ENCODE measurements at regions not wholly inside any gene's neighbourhood (a gene's known extent, or its start where the extent isn't known, plus 50 kb on each side); places are given as distances from the start of the nearest gene placed in this dataset.

DNA sequence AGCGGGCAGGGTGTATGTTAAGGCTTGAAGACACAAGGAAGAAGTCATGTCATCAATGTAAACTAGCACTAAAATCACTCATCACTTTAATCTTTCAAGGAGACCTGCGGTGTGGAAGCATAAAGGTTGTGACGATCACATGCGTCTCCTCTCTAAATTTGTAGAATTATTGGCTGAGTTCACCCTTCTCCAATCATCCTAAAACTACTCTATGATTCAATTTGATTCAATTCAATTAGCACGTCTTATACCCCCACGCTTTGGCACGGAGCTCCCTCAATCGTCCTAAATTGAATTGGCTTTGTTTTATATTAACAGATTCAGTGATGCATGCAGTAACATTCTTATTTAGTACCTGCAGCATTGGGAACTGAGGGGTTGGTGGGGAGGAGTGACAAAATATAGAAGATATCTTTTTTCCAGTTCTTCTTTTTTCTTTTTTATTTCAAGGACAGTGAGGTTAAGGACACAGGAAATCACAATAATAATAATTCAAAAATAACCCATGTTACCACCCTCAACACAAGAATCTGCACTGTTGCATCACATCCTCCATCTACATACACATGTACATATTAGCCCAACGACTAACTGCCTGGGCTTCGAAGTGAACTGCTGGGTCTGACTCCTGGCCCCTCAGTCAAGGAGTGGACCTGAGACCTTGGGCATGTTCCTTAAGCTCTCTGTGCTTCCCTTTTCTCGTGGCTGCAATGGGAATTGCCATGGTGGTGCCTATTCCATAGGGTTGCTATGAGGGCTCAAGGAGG lies 86.5 kb downstream of the LSM5 start:
- no peak overlapping the region for H3K4me3 ChIP-seq (ENCODE audit: insufficient read depth in 1 of 2, low read depth in 1 of 2, low read length in 2 of 2)
- 74% methylated on average over 7 of the region's 11 CpGs for WGBS

DNA sequence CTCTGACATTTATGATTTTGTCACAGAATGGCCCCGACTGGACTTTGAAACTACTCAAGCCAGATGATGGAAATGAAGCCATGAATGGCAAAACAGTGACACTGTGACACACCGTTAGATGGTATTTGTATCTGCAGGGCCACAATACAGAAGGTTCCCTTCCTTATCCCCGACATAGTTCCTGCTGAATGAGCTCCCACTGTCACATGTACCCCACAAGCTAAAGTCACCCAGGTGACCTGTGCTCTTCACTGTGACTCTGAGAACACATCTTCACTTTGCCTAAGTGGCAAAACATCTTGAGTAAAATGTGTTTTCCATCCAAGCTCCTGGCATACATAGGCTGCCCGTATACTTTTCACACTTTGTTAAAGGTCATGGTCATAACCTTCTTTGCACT lies 89.5 kb downstream of the LSM5 start:
- Histone ChIP-seq H2BK120ac (ENCODE audit: low read depth, low read length) (no peak overlapping the region), H3K27ac (ENCODE audit: low read length, poor library complexity, severe bottlenecking) (no peak overlapping the region), H4K91ac (ENCODE audit: low read length) (no peak overlapping the region), H3K4me2 (ENCODE audit: low read length, poor library complexity, severe bottlenecking) (no peak overlapping the region), H3K14ac (ENCODE audit: low read length in 2 of 2) (no peak overlapping the region), H3K9ac (ENCODE audit: low read length) (no peak overlapping the region), H3K36me3 (ENCODE audit: control insufficient read depth in 1 of 2, insufficient read depth in 2 of 2, low read depth in 1 of 2, low read length in 2 of 2) (no peaks in the 10 kb centered on the region), H2AFZ (ENCODE audit: low read depth, low read length) (no peak overlapping the region), H3K27me3 (ENCODE audit: control insufficient read depth in 1 of 2, insufficient read depth in 1 of 2, low read length in 2 of 2) (no peaks in the 10 kb centered on the region), H3K4ac (ENCODE audit: low read depth in 1 of 2, low read length in 2 of 2) (no peak overlapping the region), H3K23ac (ENCODE audit: low read length in 2 of 2) (no peak overlapping the region), H3K9me3 (ENCODE audit: control insufficient read depth, low read length) (no peaks in the 10 kb centered on the region), H3K4me3 (ENCODE audit: insufficient read depth in 1 of 2, low read depth in 1 of 2, low read length in 2 of 2) (no peak overlapping the region), H3K79me1 (replicated peaks; ENCODE audit: low read length, poor library complexity, severe bottlenecking) (no peaks in the 10 kb centered on the region), H2BK15ac (ENCODE audit: low read depth, poor library complexity, severe bottlenecking) (no peak overlapping the region), H3K4me1 (ENCODE audit: control insufficient read depth, insufficient read depth, low read depth, low read length) (no peaks in the 10 kb centered on the region), H3K18ac (ENCODE audit: low read depth in 1 of 2, low read length in 2 of 2) (no peak overlapping the region), H2BK5ac (ENCODE audit: low read depth, low read length, poor library complexity, severe bottlenecking) (no peak overlapping the region), H2AK5ac (ENCODE audit: low read length, severe bottlenecking) (no peak overlapping the region), H4K8ac (ENCODE audit: low read length) (no peak overlapping the region), H2BK12ac (ENCODE audit: low read length in 2 of 2) (no peak overlapping the region)
- 84% methylated on average over 3 of the region's 4 CpGs for WGBS
- DNase-seq, result no peak

More for the DNA sequence above, 86.5 kb downstream of the LSM5 start:
- H3K14ac ChIP-seq (ENCODE audit: low read length in 2 of 2), result no peak overlapping the region
- H2AK5ac ChIP-seq (ENCODE audit: low read length, severe bottlenecking), result no peak overlapping the region
- H2BK15ac ChIP-seq (ENCODE audit: low read depth, poor library complexity, severe bottlenecking), result no peak overlapping the region
- no peaks in the 10 kb centered on the region for H3K4me1 ChIP-seq (ENCODE audit: control insufficient read depth, insufficient read depth, low read depth, low read length)
- H2AFZ ChIP-seq (ENCODE audit: low read depth, low read length), result no peak overlapping the region
- no peak overlapping the region for H3K23ac ChIP-seq (ENCODE audit: low read length in 2 of 2)
- no peak overlapping the region for H2BK120ac ChIP-seq (ENCODE audit: low read depth, low read length)
- no peaks in the 10 kb centered on the region for H3K9me3 ChIP-seq (ENCODE audit: control insufficient read depth, low read length)
- H4K8ac ChIP-seq (ENCODE audit: low read length), result no peak overlapping the region
- no peak overlapping the region for H3K27ac ChIP-seq (ENCODE audit: low read length, poor library complexity, severe bottlenecking)
- H3K4ac ChIP-seq (ENCODE audit: low read depth in 1 of 2, low read length in 2 of 2), result no peak overlapping the region
- no peak overlapping the region for H2BK12ac ChIP-seq (ENCODE audit: low read length in 2 of 2)
- no peaks in the 10 kb centered on the region for H3K79me1 ChIP-seq (replicated peaks; ENCODE audit: low read length, poor library complexity, severe bottlenecking)
- DNase-seq, result no peak
- H3K9ac ChIP-seq (ENCODE audit: low read length), result no peak overlapping the region
- no peak overlapping the region for H4K91ac ChIP-seq (ENCODE audit: low read length)
- no peak overlapping the region for H3K18ac ChIP-seq (ENCODE audit: low read depth in 1 of 2, low read length in 2 of 2)
- peaks cover 0 to 4% of the 10 kb centered on the region in 2 experiments for H3K27me3 ChIP-seq (ENCODE audit: control insufficient read depth in 1 of 2, insufficient read depth in 1 of 2, low read length in 2 of 2)
- H3K36me3 ChIP-seq (ENCODE audit: control insufficient read depth in 1 of 2, insufficient read depth in 2 of 2, low read depth in 1 of 2, low read length in 2 of 2), result no peaks in the 10 kb centered on the region
- no peak overlapping the region for H2BK5ac ChIP-seq (ENCODE audit: low read depth, low read length, poor library complexity, severe bottlenecking)
- no peak overlapping the region for H3K4me2 ChIP-seq (ENCODE audit: low read length, poor library complexity, severe bottlenecking)

DNA sequence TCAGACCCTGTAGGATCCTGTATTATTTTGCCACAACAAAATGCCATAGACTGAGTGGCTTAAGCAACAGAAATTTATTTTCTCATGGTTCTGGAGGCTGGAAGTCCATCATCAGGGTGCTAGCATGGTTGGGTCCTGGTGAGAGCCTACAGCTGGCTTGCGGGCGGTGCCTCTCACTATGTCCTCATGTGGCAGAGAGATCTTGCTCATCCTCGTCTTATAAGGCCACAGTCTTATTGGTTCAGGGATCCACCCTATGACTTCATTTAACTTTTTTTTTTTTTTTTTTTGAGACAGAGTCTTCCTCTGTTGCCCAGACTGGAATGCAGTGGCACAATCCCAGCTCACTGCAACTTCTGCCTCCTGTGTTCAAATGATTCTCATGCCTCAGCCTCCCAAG lies 90.9 kb downstream of the LSM5 start:
- Histone ChIP-seq H2BK12ac (ENCODE audit: low read length in 2 of 2) (no peak overlapping the region), H3K27me3 (ENCODE audit: control insufficient read depth in 1 of 2, insufficient read depth in 1 of 2, low read length in 2 of 2) (no peaks in the 10 kb centered on the region), H3K4ac (ENCODE audit: low read depth in 1 of 2, low read length in 2 of 2) (no peak overlapping the region), H2BK5ac (ENCODE audit: low read depth, low read length, poor library complexity, severe bottlenecking) (no peak overlapping the region), H2BK120ac (ENCODE audit: low read depth, low read length) (no peak overlapping the region), H3K79me1 (replicated peaks; ENCODE audit: low read length, poor library complexity, severe bottlenecking) (no peaks in the 10 kb centered on the region), H3K27ac (ENCODE audit: low read length, poor library complexity, severe bottlenecking) (no peak overlapping the region), H3K9me3 (ENCODE audit: control insufficient read depth, low read length) (no peaks in the 10 kb centered on the region), H4K8ac (ENCODE audit: low read length) (no peak overlapping the region), H3K4me3 (ENCODE audit: insufficient read depth in 1 of 2, low read depth in 1 of 2, low read length in 2 of 2) (no peak overlapping the region), H4K91ac (ENCODE audit: low read length) (no peak overlapping the region), H3K18ac (ENCODE audit: low read depth in 1 of 2, low read length in 2 of 2) (no peak overlapping the region), H3K9ac (ENCODE audit: low read length) (no peak overlapping the region), H3K23ac (ENCODE audit: low read length in 2 of 2) (no peak overlapping the region), H2BK15ac (ENCODE audit: low read depth, poor library complexity, severe bottlenecking) (no peak overlapping the region), H3K4me2 (ENCODE audit: low read length, poor library complexity, severe bottlenecking) (no peak overlapping the region), H2AK5ac (ENCODE audit: low read length, severe bottlenecking) (no peak overlapping the region), H3K14ac (ENCODE audit: low read length in 2 of 2) (no peak overlapping the region), H3K36me3 (ENCODE audit: control insufficient read depth in 1 of 2, insufficient read depth in 2 of 2, low read depth in 1 of 2, low read length in 2 of 2) (no peaks in the 10 kb centered on the region), H2AFZ (ENCODE audit: low read depth, low read length) (no peak overlapping the region), H3K4me1 (ENCODE audit: control insufficient read depth, insufficient read depth, low read depth, low read length) (no peaks in the 10 kb centered on the region)
- DNase-seq, result no peak
- 87% methylated on average over 2 of the region's 3 CpGs for WGBS

DNA sequence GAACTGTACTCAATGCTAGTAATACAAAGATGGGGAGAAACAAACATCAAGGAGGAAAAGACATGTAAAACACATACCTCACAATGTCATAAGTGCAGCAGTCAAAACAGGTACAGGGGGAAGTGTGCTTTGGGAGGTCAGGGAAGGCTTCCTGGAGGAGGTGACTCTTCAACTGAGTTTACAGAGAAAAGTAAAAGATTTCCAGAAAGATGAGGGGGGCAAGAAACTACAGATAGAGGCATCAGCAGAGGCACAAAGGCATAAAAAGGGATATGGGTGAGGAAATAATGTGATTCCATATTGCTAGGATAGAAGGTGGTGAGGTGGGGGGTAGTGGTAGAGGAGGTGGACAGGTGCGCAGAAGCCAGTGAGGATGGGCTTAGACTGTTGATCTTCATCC lies 95.0 kb downstream of the LSM5 start:
- 73% methylated on average over 1 of the region's 1 CpG for WGBS
- no peak for DNase-seq
- H2BK5ac ChIP-seq (ENCODE audit: low read depth, low read length, poor library complexity, severe bottlenecking), result no peak overlapping the region
- H3K4me2 ChIP-seq (ENCODE audit: low read length, poor library complexity, severe bottlenecking), result no peak overlapping the region
- no peak overlapping the region for H2BK12ac ChIP-seq (ENCODE audit: low read length in 2 of 2)
- H3K9ac ChIP-seq (ENCODE audit: low read length), result no peak overlapping the region
- H2AFZ ChIP-seq (ENCODE audit: low read depth, low read length), result no peak overlapping the region
- H2BK15ac ChIP-seq (ENCODE audit: low read depth, poor library complexity, severe bottlenecking), result no peak overlapping the region
- H2BK120ac ChIP-seq (ENCODE audit: low read depth, low read length), result no peak overlapping the region
- H4K91ac ChIP-seq (ENCODE audit: low read length), result no peak overlapping the region
- no peak overlapping the region for H3K14ac ChIP-seq (ENCODE audit: low read length in 2 of 2)
- H3K9me3 ChIP-seq (ENCODE audit: control insufficient read depth, low read length), result no peaks in the 10 kb centered on the region
- H3K27ac ChIP-seq (ENCODE audit: low read length, poor library complexity, severe bottlenecking), result no peak overlapping the region
- no peak overlapping the region for H2AK5ac ChIP-seq (ENCODE audit: low read length, severe bottlenecking)
- H3K4me3 ChIP-seq (ENCODE audit: insufficient read depth in 1 of 2, low read depth in 1 of 2, low read length in 2 of 2), result no peak overlapping the region
- no peaks in the 10 kb centered on the region for H3K27me3 ChIP-seq (ENCODE audit: control insufficient read depth in 1 of 2, insufficient read depth in 1 of 2, low read length in 2 of 2)
- no peak overlapping the region for H4K8ac ChIP-seq (ENCODE audit: low read length)
- no peaks in the 10 kb centered on the region for H3K79me1 ChIP-seq (replicated peaks; ENCODE audit: low read length, poor library complexity, severe bottlenecking)
- no peak overlapping the region for H3K18ac ChIP-seq (ENCODE audit: low read depth in 1 of 2, low read length in 2 of 2)
- H3K23ac ChIP-seq (ENCODE audit: low read length in 2 of 2), result no peak overlapping the region
- H3K4ac ChIP-seq (ENCODE audit: low read depth in 1 of 2, low read length in 2 of 2), result no peak overlapping the region
- no peaks in the 10 kb centered on the region for H3K4me1 ChIP-seq (ENCODE audit: control insufficient read depth, insufficient read depth, low read depth, low read length)
- no peaks in the 10 kb centered on the region for H3K36me3 ChIP-seq (ENCODE audit: control insufficient read depth in 1 of 2, insufficient read depth in 2 of 2, low read depth in 1 of 2, low read length in 2 of 2)
